B cell (primary cell): ENCODE measurements at regions not wholly inside any gene's neighbourhood (a gene's known extent, or its start where the extent isn't known, plus 50 kb on each side); places are given as distances from the start of the nearest gene placed in this dataset.

Source experiments
- EZH2 ChIP-seq: IDR thresholded peaks from 2 replicates; pipeline ENCODE4 v1.6.1; 2012; ENCODE audit warnings: borderline replicate concordance, low read depth, mild to moderate bottlenecking, moderate library complexity, low read length; ENCODE audit not compliant: insufficient read depth, poor library complexity, severe bottlenecking
- TF ChIP-seq, protein P1 (sequence below): fragments of 200-600 bp; IDR thresholded peaks from one replicate; pipeline ENCODE4 v1.8.0; 2022; ENCODE audit warnings: antibody characterized with exemption, mild to moderate bottlenecking

DNA sequence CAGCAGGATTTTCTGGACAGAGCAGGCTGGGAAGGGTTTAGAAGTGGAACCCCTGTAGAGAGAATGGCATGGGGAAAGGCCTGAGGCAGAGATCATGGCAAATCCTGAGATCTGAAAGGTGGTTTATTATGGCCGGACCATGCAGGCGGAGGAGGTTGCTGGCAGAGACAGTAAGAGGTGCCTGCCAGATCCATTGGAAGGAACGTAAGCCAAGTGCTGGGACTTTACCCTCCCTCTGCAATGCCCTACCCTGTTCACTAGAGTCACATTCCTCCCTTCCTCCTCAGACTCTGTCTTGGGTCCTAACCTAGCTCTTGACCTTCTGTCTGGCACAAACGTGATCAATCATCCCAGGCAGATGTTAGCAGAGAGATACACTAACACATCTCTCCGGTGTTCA is 66.4 kb upstream of the SLC22A23 start:
- TF ChIP-seq, protein P1, sequence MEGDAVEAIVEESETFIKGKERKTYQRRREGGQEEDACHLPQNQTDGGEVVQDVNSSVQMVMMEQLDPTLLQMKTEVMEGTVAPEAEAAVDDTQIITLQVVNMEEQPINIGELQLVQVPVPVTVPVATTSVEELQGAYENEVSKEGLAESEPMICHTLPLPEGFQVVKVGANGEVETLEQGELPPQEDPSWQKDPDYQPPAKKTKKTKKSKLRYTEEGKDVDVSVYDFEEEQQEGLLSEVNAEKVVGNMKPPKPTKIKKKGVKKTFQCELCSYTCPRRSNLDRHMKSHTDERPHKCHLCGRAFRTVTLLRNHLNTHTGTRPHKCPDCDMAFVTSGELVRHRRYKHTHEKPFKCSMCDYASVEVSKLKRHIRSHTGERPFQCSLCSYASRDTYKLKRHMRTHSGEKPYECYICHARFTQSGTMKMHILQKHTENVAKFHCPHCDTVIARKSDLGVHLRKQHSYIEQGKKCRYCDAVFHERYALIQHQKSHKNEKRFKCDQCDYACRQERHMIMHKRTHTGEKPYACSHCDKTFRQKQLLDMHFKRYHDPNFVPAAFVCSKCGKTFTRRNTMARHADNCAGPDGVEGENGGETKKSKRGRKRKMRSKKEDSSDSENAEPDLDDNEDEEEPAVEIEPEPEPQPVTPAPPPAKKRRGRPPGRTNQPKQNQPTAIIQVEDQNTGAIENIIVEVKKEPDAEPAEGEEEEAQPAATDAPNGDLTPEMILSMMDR = no peak
- no peak for TF ChIP-seq EZH2
